Activated CD4-positive, alpha-beta T cell treated with anti-CD3 and anti-CD28 coated beads, Interleukin-2, amount 10 ng/mL, durations not matched to agents 7 days and 5 days (primary cell): ENCODE measurements at regions not wholly inside any gene's neighbourhood (a gene's known extent, or its start where the extent isn't known, plus 50 kb on each side); places are given as distances from the start of the nearest gene placed in this dataset.

Source experiments
- CTCF ChIA-PET: fragments of 350-600 bp; sonication (Branson Sonifier 250); formaldehyde crosslinking; loops from one replicate; lab custom pipeline; 2021; ENCODE audit warnings: antibody characterized with exemption; lab: Charles Lee
- POLR2A ChIA-PET: fragments of 350-600 bp; sonication (Branson Sonifier 250); formaldehyde crosslinking; loops from one replicate; lab custom pipeline; 2021; ENCODE audit warnings: antibody characterized with exemption; lab: Charles Lee
- DNase-seq: peaks from one replicate; pipeline ENCODE4 v3.0.0-alpha.2; 2020
- H3K27ac Mint-ChIP-seq: one replicate; pipeline ENCODE4 v1.8.0; 2021; ENCODE audit warnings: mild to moderate bottlenecking, moderate library complexity, mixed read lengths
- H3K27me3 Mint-ChIP-seq: one replicate; pipeline ENCODE4 v1.8.0; 2021; ENCODE audit warnings: mixed read lengths
- H3K36me3 Mint-ChIP-seq: one replicate; pipeline ENCODE4 v1.8.0; 2021; ENCODE audit warnings: low read depth, mixed read lengths
- H3K4me1 Mint-ChIP-seq: one replicate; pipeline ENCODE4 v1.8.0; 2021; ENCODE audit warnings: mixed read lengths
- H3K4me3 Mint-ChIP-seq: one replicate; pipeline ENCODE4 v1.8.0; 2021; ENCODE audit warnings: mild to moderate bottlenecking, moderate library complexity, mixed read lengths
- H3K9me3 Mint-ChIP-seq: one replicate; pipeline ENCODE4 v1.8.0; 2021; ENCODE audit warnings: mixed read lengths

DNA sequence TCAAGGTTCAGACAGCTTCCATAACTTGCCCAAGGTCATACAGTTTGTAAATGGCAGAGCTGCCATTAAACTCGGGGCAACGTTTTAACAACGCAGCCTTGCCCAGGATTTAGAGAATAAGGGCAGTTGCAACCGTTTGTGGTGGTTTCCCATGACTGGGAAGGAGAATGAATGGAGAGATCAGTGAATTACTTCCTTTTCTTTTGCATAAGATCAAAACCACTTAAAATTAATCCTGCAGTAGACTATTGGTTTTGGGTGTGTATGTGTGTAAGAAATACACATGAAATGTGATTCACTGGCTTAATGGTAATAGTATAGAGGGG is 179.1 kb upstream of the MIR17HG start:
- DNase-seq: no peak
- H3K4me3 Mint-ChIP-seq: no peak overlapping the region
- H3K27me3 Mint-ChIP-seq: no peaks in the 10 kb centered on the region
- ChIA-PET POLR2A (no interaction called here), CTCF (no interaction called here)
- no peak overlapping the region for H3K27ac Mint-ChIP-seq
- no peaks in the 10 kb centered on the region for H3K9me3 Mint-ChIP-seq
- no peaks in the 10 kb centered on the region for H3K36me3 Mint-ChIP-seq
- no peaks in the 10 kb centered on the region for H3K4me1 Mint-ChIP-seq

DNA sequence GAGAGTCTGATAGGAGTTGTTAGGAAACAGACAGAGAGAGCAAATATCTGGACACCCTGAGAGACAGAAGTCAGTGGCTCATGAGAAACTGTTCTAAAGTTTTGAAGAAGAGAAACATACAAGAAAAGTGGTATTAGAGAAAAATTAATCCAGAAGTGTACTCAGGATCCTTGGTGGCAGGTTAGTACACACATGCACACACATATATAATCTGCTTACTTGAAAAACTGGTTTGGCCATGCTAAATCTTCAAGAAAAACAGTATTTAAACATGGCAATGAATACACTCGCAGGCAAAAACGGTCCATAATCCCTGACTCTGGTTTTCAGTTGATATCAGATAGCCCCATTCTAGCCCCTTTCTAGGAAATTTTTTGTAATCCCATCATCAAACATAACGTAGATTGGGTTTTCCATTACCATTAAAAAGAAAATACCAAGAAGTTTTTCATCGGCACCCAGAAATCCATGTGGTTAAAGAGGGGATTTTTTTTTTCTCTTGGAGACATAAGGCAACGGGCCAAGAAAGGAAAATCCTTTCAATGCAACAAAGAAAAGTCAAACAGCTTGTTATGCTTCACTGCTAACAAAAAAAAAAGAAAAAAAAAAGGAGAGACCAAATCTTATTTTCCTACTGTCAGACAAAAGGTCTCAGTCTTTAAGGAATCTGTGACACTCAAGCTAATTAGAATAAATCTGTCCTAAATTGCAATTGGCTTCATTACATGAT is 178.0 kb upstream of the MIR17HG start:
- no peak for DNase-seq
- ChIA-PET POLR2A (no interaction called here), CTCF (no interaction called here)
- no peak overlapping the region for H3K4me3 Mint-ChIP-seq
- H3K27me3 Mint-ChIP-seq: no peaks in the 10 kb centered on the region
- no peaks in the 10 kb centered on the region for H3K4me1 Mint-ChIP-seq
- no peaks in the 10 kb centered on the region for H3K36me3 Mint-ChIP-seq
- no peaks in the 10 kb centered on the region for H3K9me3 Mint-ChIP-seq
- no peak overlapping the region for H3K27ac Mint-ChIP-seq

DNA sequence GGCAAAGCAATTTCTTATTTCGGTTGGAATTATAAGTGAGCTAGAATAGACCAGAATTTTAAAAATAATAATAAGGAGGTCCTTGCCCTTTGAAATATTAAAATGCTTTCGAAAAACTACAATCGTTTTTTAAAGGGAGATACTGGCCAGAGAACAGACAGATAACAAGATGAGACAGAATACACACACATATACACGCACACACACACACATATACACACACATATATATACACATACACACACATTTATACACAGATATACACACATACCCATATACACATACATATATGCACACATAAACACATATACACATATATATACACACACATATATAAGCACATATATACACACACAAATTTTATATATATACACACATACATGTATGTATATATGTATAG is 175.3 kb upstream of the MIR17HG start:
- H3K4me1 Mint-ChIP-seq: peaks cover 3% of the 10 kb centered on the region
- DNase-seq: no peak
- H3K4me3 Mint-ChIP-seq: no peak overlapping the region
- peaks cover 9% of the 10 kb centered on the region for H3K27me3 Mint-ChIP-seq
- H3K9me3 Mint-ChIP-seq: no peaks in the 10 kb centered on the region
- ChIA-PET POLR2A (no interaction called here), CTCF (interaction anchor here (0.6 kb wide), 1 partner anchor 15 kb away, joined by 3 read pairs; no protein-coding TSS in a partner anchor)
- no peak overlapping the region for H3K27ac Mint-ChIP-seq
- no peaks in the 10 kb centered on the region for H3K36me3 Mint-ChIP-seq

DNA sequence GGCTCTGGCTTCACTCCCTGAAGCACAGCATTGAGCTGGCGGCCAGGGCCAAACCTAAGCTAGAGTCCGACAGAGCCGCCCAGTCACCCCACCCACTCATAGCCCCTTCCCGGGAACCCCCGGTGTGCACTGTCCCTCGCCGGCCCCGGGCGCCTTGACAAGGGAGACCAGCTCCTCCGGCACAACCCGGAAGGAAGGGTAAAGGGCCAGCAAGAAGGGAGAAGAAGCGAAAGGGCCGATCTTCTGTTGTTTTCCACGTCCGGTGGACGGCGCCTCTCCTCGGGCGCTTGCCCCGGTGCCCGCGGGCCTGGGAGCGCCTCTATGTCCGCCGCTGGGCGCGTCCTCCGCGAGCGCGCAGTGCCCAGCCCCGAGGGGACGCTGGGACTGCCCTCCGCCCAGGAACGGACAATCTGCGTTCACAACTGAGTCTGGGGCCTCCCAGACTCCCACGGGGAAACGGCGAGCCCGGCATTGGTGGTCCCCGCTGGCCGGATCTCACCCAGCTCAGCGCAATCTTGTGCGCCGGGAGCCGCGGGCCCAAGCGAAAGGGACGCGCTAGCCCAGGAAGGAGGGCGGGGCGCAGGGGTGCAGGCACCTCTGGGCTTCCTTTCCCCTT is 172.5 kb upstream of the MIR17HG start:
- no peaks in the 10 kb centered on the region for H3K9me3 Mint-ChIP-seq
- ChIA-PET CTCF (no interaction called here), POLR2A (no interaction called here)
- peaks cover 3% of the 10 kb centered on the region for H3K4me1 Mint-ChIP-seq
- DNase-seq: no peak
- H3K4me3 Mint-ChIP-seq: no peak overlapping the region
- H3K27me3 Mint-ChIP-seq: peaks cover 9% of the 10 kb centered on the region
- H3K36me3 Mint-ChIP-seq: no peaks in the 10 kb centered on the region
- no peak overlapping the region for H3K27ac Mint-ChIP-seq

DNA sequence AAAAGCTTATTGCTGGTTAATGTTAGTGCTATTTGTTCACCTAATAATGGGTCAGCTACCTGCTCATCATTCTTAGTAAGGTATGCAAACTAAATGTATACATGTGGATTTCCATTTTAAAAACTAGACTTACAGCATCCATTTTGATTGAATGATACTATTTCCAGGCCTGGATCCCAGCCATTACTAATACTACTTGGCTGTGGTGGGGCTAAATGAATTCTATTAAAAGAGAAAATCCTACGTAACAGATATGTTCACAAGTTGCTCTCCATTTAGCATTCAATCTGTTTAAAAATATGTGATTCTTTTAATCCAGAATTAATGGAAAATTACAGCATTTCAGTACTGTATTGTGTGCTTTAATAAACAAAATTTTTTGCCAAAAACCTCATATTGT is 169.4 kb upstream of the MIR17HG start:
- Mint-ChIP-seq H3K27me3 (peaks cover 9% of the 10 kb centered on the region), H3K4me3 (no peak overlapping the region), H3K36me3 (no peaks in the 10 kb centered on the region), H3K9me3 (no peaks in the 10 kb centered on the region), H3K4me1 (peaks cover 3% of the 10 kb centered on the region), H3K27ac (no peak overlapping the region)
- POLR2A ChIA-PET: no interaction called here
- CTCF ChIA-PET: interaction anchor here (1.2 kb wide), 1 partner anchor 12 kb away, joined by 3 read pairs; no protein-coding TSS in a partner anchor
- DNase-seq: no peak

DNA sequence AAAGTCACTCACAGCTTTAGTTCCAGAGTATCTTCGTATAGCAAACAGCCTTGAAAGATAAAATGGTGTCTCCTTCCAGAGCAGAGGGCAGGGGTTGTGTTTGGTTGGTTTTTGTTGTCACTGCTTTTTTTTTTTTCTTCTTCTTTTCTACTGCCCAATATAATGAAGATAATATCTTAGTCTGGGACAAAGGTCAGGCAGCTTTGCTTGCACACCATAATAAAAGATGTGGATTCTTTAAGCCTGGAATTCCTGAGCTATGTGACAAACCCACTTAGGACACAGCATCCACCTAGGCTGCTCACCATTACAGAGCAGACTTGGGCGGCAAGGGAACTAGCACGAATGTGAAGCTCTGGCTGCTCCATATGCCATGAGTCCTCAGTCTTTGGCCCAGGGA is 165.6 kb upstream of the MIR17HG start:
- Mint-ChIP-seq H3K27me3 (peaks cover 2% of the 10 kb centered on the region), H3K9me3 (no peaks in the 10 kb centered on the region), H3K36me3 (no peaks in the 10 kb centered on the region), H3K27ac (no peak overlapping the region), H3K4me3 (no peak overlapping the region), H3K4me1 (no peaks in the 10 kb centered on the region)
- POLR2A ChIA-PET: no interaction called here
- DNase-seq: no peak
- CTCF ChIA-PET: no interaction called here

DNA sequence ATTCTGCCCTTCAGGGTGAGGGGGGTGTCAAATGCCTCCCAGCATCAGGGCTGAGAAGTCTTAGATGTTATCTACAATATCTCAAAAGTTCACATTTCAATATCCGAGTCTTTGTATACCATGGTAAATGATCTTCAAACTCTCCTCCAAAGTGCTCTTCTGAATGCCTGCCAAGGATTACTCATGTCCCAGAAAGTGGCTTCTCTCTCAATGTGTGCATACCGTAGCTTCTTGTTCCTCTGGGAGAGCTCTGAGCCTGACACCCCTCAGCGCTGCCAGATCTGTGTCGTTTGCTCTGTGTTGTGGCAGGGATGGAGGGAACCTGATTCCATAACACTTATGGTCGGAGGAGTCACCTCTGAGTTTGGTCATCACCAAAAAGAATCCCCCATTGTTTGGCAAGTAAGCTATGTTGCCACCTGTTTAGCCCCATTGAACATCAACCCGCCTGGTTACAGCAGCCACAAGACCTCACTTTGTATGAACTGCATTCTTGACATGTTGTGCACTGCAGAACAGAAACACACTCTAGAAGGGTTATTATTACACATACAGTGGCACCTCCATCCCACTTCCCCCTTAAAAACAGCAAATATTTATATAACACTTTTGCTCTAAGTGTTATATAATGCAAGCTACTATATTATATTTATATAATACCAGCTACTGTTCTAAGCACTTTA is 163.1 kb upstream of the MIR17HG start:
- H3K27ac Mint-ChIP-seq: no peak overlapping the region

DNA sequence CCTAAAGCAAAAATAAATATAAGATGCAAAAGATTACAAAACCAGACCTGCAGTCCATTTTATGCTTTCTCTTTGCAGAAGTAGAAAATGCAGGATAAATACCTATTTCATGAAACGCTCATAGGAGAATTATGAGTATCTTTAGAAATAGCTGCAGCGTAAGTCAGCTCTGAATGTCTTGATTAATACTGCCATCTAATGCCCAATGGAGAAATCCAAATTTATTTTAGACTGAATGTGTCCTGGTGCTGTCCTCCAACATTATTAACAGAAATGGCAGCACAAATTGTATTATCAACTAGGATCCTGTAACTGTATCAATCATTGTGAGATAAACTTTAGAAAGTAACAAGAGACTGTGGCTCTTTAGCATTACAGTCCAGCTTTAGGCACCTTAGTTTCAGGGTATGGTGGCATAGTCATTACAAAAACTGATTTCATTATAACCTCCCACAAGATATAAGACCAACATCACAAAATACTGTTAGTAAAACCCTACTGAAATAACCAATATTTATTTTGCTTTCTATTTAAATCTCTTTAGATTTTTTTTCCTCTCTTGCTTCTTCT is 162.1 kb upstream of the MIR17HG start:
- Mint-ChIP-seq H3K36me3 (no peaks in the 10 kb centered on the region), H3K4me3 (no peak overlapping the region), H3K27ac (no peak overlapping the region), H3K9me3 (no peaks in the 10 kb centered on the region), H3K4me1 (no peaks in the 10 kb centered on the region), H3K27me3 (peaks cover 1% of the 10 kb centered on the region)
- ChIA-PET CTCF (no interaction called here), POLR2A (no interaction called here)
- DNase-seq: no peak

More for the DNA sequence above, 163.1 kb upstream of the MIR17HG start:
- Mint-ChIP-seq H3K4me1 (no peaks in the 10 kb centered on the region), H3K9me3 (no peaks in the 10 kb centered on the region), H3K4me3 (no peak overlapping the region), H3K36me3 (no peaks in the 10 kb centered on the region), H3K27me3 (peaks cover 1% of the 10 kb centered on the region)
- DNase-seq: no peak
- POLR2A ChIA-PET: no interaction called here
- CTCF ChIA-PET: no interaction called here

DNA sequence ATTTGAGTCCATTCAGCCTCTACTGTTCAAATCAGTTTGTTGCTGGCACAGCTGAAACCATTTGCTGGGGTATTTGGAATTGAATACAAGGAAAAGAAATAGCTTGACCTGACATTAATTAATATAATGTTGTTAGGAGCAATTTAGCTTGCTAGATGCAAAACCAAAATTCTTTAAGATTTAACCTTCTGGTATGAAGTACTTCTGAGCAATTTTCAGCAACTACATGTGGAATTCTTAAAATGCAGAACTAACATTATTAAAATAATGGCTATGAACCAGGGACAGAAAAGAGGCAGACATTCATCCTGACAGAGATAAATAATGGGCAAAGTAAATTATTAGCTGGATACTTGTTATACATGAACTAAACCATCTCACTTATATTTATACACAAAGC is 160.0 kb upstream of the MIR17HG start:
- CTCF ChIA-PET: no interaction called here
- DNase-seq: no peak
- H3K27me3 Mint-ChIP-seq: peaks cover 1% of the 10 kb centered on the region
- no peaks in the 10 kb centered on the region for H3K36me3 Mint-ChIP-seq
- POLR2A ChIA-PET: no interaction called here
- H3K9me3 Mint-ChIP-seq: no peaks in the 10 kb centered on the region
- no peak overlapping the region for H3K4me3 Mint-ChIP-seq
- no peak overlapping the region for H3K27ac Mint-ChIP-seq
- H3K4me1 Mint-ChIP-seq: no peaks in the 10 kb centered on the region

DNA sequence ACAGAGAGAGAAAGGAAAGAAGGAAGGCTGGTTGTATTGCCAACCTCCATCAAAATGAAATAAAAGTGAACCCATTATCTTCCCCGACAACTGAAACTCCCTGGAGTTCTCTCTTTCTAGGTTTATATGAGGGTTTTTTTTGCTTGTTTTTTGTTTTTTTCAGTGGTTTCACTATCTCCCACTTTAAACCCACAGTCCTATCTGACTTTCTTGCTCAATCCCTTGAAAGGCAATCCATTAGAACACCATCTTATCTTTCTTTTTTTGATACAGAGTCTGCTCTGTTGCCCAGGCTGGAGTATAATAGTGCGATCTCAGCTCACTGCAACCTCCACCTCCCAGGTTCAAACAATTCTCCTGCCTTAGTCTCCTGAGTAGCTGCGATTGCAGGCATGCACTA is 158.0 kb upstream of the MIR17HG start:
- Mint-ChIP-seq H3K36me3 (no peaks in the 10 kb centered on the region), H3K27me3 (peaks cover 1% of the 10 kb centered on the region), H3K4me1 (no peaks in the 10 kb centered on the region), H3K27ac (no peak overlapping the region), H3K4me3 (no peak overlapping the region), H3K9me3 (no peaks in the 10 kb centered on the region)
- POLR2A ChIA-PET: no interaction called here
- CTCF ChIA-PET: no interaction called here
- no peak for DNase-seq

DNA sequence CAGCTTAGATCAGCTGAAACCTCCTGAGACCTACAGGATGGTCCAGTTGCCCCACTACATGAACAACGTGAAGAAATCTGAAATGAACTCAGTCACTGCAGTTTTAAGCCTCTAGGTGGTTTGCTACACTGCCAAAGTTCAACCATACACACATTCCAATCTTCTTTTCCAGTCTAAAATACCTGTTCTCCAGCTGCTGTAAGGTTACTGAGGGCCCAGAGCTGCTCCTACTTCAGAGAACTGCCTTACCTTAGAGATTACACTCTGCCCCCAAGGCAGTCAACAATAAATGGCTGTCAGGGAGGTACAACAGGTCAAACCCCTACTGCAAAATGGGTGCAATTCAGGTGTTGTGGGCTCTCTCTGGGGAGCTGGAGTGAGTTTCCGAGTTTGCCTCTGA is 154.1 kb upstream of the MIR17HG start:
- H3K4me1 Mint-ChIP-seq: no peaks in the 10 kb centered on the region
- ChIA-PET POLR2A (no interaction called here), CTCF (no interaction called here)
- no peaks in the 10 kb centered on the region for H3K9me3 Mint-ChIP-seq
- no peaks in the 10 kb centered on the region for H3K36me3 Mint-ChIP-seq
- no peaks in the 10 kb centered on the region for H3K27me3 Mint-ChIP-seq
- H3K27ac Mint-ChIP-seq: no peak overlapping the region
- no peak for DNase-seq
- no peak overlapping the region for H3K4me3 Mint-ChIP-seq

DNA sequence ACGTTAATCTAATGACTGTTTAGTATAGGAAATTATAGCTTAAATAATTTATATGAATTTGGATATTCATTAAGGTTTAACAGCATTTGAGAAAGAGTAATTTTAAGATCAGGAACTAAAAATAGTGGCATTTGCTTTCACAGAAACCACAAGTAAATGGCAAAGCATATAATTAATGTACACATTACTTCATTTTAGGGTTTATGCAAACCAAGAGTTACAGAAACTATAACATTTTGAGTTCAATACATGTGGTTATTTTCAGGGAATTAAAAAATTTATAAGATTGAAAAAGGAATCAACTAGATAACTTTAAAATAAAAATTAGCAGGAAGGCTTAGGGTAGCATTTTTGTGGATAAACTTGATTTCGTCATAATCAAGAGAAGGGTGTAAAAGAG is 151.7 kb upstream of the MIR17HG start:
- CTCF ChIA-PET: no interaction called here
- Mint-ChIP-seq H3K4me1 (no peaks in the 10 kb centered on the region), H3K36me3 (no peaks in the 10 kb centered on the region), H3K27me3 (no peaks in the 10 kb centered on the region), H3K9me3 (no peaks in the 10 kb centered on the region), H3K4me3 (no peak overlapping the region), H3K27ac (no peak overlapping the region)
- POLR2A ChIA-PET: no interaction called here
- DNase-seq: no peak

DNA sequence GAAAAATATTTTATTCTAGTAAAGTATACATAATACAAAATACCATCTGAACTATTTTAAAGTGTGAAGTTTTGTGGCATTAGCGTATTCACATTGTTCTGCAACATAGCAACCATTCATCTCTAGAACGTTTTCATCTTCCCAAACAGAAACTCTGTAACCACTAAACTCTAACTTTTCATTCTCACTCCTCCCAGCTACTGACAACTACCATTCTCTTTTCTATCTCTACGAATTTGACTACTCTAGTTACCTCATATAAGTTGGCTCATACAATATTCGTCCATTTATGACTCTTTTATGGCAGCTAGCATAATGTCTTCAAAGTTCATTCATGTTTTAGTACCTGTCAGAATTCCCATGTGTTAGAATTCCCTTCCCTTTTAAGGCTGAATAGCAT is 150.5 kb upstream of the MIR17HG start:
- ChIA-PET CTCF (no interaction called here), POLR2A (no interaction called here)
- H3K27me3 Mint-ChIP-seq: no peaks in the 10 kb centered on the region
- no peaks in the 10 kb centered on the region for H3K9me3 Mint-ChIP-seq
- no peaks in the 10 kb centered on the region for H3K4me1 Mint-ChIP-seq
- no peaks in the 10 kb centered on the region for H3K36me3 Mint-ChIP-seq
- H3K27ac Mint-ChIP-seq: no peak overlapping the region
- no peak for DNase-seq
- no peak overlapping the region for H3K4me3 Mint-ChIP-seq
